ENCODE measurements at regions not wholly inside any gene's neighbourhood (a gene's known extent, or its start where the extent isn't known, plus 50 kb on each side); places are given as distances from the start of the nearest gene placed in this dataset.

GRCh38 chr12:4193821-4194220, 79.7 kb upstream of the CCND2 start:
- no peak overlapping the region for H3K4me2 ChIP-seq (ENCODE audit: low read length)
- ChIA-PET RAD21 (ENCODE audit: low non-redundant PET in 1 of 2, low total read pairs in 2 of 2, uncharacterized antibody in 2 of 2, unreplicated experiment in 2 of 2) (no interaction called here), POLR2A (no interaction called here), CTCF (no interaction called here)
- no peaks in the 10 kb centered on the region for H3K36me3 ChIP-seq (ENCODE audit: control insufficient read depth in 1 of 2, insufficient read depth in 2 of 2, low read length in 2 of 2)
- H4K20me1 ChIP-seq (ENCODE audit: insufficient read depth) = no peaks in the 10 kb centered on the region
- BruUV-seq (replicated peaks) = no TSS peak
- no peak for ATAC-seq
- DNase-seq (ENCODE audit: low read depth, low spot score) = no peak
- peaks cover 61% of the 10 kb centered on the region for H3K27me3 ChIP-seq (ENCODE audit: insufficient read depth, low read length)
- TF ChIP-seq ZNF274 (IDR thresholded peaks at IDR 0.05; ENCODE audit: low read depth, low read length) (no peak), EZH2 (IDR thresholded peaks at IDR 0.05) (no peak), CTCF (IDR thresholded peaks at IDR 0.05 in 2 of 3, conservative IDR thresholded peaks at IDR 0.05 in 1 of 3; ENCODE audit: borderline replicate concordance in 1 of 3, insufficient read depth in 1 of 3, low read depth in 2 of 3, low read length in 2 of 3) (no peak), EGR1 (IDR thresholded peaks at IDR 0.05; ENCODE audit: low read depth) (no peak), EZH2phosphoT487 (IDR thresholded peaks at IDR 0.05; ENCODE audit: borderline replicate concordance) (no peak), REST (IDR thresholded peaks at IDR 0.05; ENCODE audit: low read depth) (no peak), SRF (IDR thresholded peaks at IDR 0.05; ENCODE audit: low read depth) (no peak), ZBTB33 (IDR thresholded peaks at IDR 0.05; ENCODE audit: extremely low read depth, insufficient replicate concordance, low read length) (no peak), ELF1 (IDR thresholded peaks at IDR 0.05; ENCODE audit: borderline replicate concordance, low read depth) (no peak), CBX3 (IDR thresholded peaks at IDR 0.05; ENCODE audit: low read depth) (no peak)
- H2AFZ ChIP-seq (ENCODE audit: low read depth, low read length, poor library complexity, severe bottlenecking) = no peak overlapping the region
- no peaks in the 10 kb centered on the region for H3K79me2 ChIP-seq (ENCODE audit: insufficient read depth, low read length)
- H3K9me2 ChIP-seq (ENCODE audit: insufficient read depth) = no peaks in the 10 kb centered on the region
- H3K27ac ChIP-seq (ENCODE audit: low read depth, low read length) = no peak overlapping the region
- no peaks in the 10 kb centered on the region for H3K4me1 ChIP-seq (ENCODE audit: control insufficient read depth in 1 of 2, insufficient read depth in 2 of 2, low read length in 2 of 2)
- intact Hi-C loops (cut with micrococcal nuclease) = no loop called here
- H3K4me3 ChIP-seq (replicated peaks in 1 of 2; ENCODE audit: low read depth in 1 of 2, low read length in 2 of 2) = no peak overlapping the region
- H3K9me3 ChIP-seq (ENCODE audit: control insufficient read depth in 1 of 2, insufficient read depth in 1 of 2, low read depth in 1 of 2, low read length in 2 of 2) = no peaks in the 10 kb centered on the region
- H3K9ac ChIP-seq (ENCODE audit: low read length) = no peak overlapping the region

All from HCT116 (cell line).